ENCODE measurements at regions not wholly inside any gene's neighbourhood (a gene's known extent, or its start where the extent isn't known, plus 50 kb on each side); places are given as distances from the start of the nearest gene placed in this dataset.

DNA sequence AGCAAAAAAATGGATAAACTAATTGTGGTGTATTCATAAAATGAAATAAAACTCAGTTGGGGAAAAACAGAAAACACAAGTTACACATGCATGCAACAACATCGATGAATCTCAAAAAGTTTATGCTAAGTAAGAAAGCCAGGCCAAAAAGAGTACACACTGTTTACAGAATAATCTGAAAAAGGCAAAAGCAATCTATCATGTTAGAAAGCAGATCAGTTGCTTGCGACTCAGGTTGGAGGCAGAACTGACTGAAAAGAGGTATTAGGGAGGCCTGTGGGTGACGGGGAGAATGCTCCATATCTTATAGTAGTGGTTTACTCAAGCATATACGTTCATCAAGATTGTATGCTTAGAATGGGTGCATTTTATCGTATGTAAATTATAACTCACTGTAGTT is 119.2 kb downstream of the ARRDC3 start:
- TF ChIP-seq, protein P1, sequence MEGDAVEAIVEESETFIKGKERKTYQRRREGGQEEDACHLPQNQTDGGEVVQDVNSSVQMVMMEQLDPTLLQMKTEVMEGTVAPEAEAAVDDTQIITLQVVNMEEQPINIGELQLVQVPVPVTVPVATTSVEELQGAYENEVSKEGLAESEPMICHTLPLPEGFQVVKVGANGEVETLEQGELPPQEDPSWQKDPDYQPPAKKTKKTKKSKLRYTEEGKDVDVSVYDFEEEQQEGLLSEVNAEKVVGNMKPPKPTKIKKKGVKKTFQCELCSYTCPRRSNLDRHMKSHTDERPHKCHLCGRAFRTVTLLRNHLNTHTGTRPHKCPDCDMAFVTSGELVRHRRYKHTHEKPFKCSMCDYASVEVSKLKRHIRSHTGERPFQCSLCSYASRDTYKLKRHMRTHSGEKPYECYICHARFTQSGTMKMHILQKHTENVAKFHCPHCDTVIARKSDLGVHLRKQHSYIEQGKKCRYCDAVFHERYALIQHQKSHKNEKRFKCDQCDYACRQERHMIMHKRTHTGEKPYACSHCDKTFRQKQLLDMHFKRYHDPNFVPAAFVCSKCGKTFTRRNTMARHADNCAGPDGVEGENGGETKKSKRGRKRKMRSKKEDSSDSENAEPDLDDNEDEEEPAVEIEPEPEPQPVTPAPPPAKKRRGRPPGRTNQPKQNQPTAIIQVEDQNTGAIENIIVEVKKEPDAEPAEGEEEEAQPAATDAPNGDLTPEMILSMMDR (IDR thresholded peaks at IDR 0.05; ENCODE audit: borderline replicate concordance, extremely low read depth, insufficient read depth), result no peak
- H3K27me3 ChIP-seq (ENCODE audit: control insufficient read depth, insufficient read depth, low read length), result no peaks in the 10 kb centered on the region
- H3K9ac ChIP-seq (ENCODE audit: low read length in 3 of 3), result no peak overlapping the region
- no peaks in the 10 kb centered on the region for H3K36me3 ChIP-seq (ENCODE audit: control insufficient read depth in 2 of 3, insufficient read depth in 3 of 3, low read length in 3 of 3)
- FAIRE-seq, result no peak
- DNase-seq, result no peak
- H3K4me3 ChIP-seq (ENCODE audit: low read length in 3 of 3), result no peak overlapping the region
- H3K27ac ChIP-seq (ENCODE audit: low read depth in 2 of 2, low read length in 2 of 2), result no peak overlapping the region
- intact Hi-C loops (cut with DNase I), result no loop called here
- H3K9me3 ChIP-seq (ENCODE audit: control insufficient read depth in 2 of 3, insufficient read depth in 1 of 3, low read length in 3 of 3), result no peaks in the 10 kb centered on the region
- H3K4me1 ChIP-seq (ENCODE audit: control insufficient read depth in 2 of 3, insufficient read depth in 2 of 3, low read depth in 1 of 3, low read length in 3 of 3), result no peaks in the 10 kb centered on the region

DNA sequence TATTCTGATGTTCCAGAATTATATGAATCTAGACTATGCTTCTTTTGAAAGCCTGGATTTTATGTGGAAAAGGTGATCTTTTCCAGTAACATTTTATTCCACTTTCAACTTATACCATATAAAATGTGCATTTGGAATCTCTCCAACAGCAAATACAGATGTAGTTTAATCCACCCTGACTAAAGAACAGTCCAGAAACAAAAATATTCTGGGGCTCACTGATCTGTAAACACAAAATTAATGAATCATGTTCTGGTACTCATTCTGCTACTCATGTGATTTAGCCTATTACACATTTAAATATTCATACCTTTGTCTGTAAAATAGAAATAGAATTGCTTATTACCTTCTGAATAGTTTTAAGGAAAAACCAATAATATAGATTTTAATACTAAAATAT is 125.8 kb downstream of the ARRDC3 start:
- DNase-seq, result peak in 1 of 5 donors; percentile 4
- Histone ChIP-seq H3K27me3 (ENCODE audit: control insufficient read depth, insufficient read depth, low read length) (no peaks in the 10 kb centered on the region), H3K4me1 (ENCODE audit: control insufficient read depth in 2 of 3, insufficient read depth in 2 of 3, low read depth in 1 of 3, low read length in 3 of 3) (no peaks in the 10 kb centered on the region), H3K9ac (ENCODE audit: low read length in 3 of 3) (no peak overlapping the region), H3K36me3 (ENCODE audit: control insufficient read depth in 2 of 3, insufficient read depth in 3 of 3, low read length in 3 of 3) (no peaks in the 10 kb centered on the region), H3K9me3 (ENCODE audit: control insufficient read depth in 2 of 3, insufficient read depth in 1 of 3, low read length in 3 of 3) (no peaks in the 10 kb centered on the region), H3K27ac (ENCODE audit: low read depth in 2 of 2, low read length in 2 of 2) (no peak overlapping the region), H3K4me3 (ENCODE audit: low read length in 3 of 3) (no peak overlapping the region)
- TF ChIP-seq, protein P1 (IDR thresholded peaks at IDR 0.05; ENCODE audit: borderline replicate concordance, extremely low read depth, insufficient read depth), result no peak
- peak; percentile 52 for FAIRE-seq
- intact Hi-C loops (cut with DNase I), result no loop called here

DNA sequence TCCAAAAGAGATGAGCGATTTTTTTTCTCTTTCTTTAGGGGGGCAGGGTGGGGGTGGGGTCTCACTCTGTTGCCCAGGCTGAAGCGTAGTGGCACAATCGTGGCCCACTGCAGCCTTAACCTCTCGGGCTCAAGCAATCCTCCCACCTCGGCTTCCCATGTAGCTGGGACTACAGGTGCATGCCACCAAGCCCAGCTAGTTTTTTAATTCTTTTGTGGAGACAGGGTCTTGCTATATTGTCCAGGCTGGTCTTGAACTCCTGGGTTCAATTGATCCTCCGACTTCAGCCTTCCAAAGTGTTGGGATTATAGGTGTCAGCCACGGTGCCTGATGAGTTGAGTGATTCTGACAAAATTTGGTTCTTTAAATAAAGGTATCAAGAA is 127.0 kb downstream of the ARRDC3 start:
- no peak overlapping the region for H3K9ac ChIP-seq (ENCODE audit: low read length in 3 of 3)
- H3K27ac ChIP-seq (ENCODE audit: low read depth in 2 of 2, low read length in 2 of 2), result no peak overlapping the region
- DNase-seq (no peak), FAIRE-seq (no peak)
- no peak overlapping the region for H3K4me3 ChIP-seq (ENCODE audit: low read length in 3 of 3)
- H3K36me3 ChIP-seq (ENCODE audit: control insufficient read depth in 2 of 3, insufficient read depth in 3 of 3, low read length in 3 of 3), result no peaks in the 10 kb centered on the region
- no peaks in the 10 kb centered on the region for H3K9me3 ChIP-seq (ENCODE audit: control insufficient read depth in 2 of 3, insufficient read depth in 1 of 3, low read length in 3 of 3)
- no peaks in the 10 kb centered on the region for H3K4me1 ChIP-seq (ENCODE audit: control insufficient read depth in 2 of 3, insufficient read depth in 2 of 3, low read depth in 1 of 3, low read length in 3 of 3)
- intact Hi-C loops (cut with DNase I), result no loop called here
- TF ChIP-seq, protein P1 (IDR thresholded peaks at IDR 0.05; ENCODE audit: borderline replicate concordance, extremely low read depth, insufficient read depth), result no peak
- H3K27me3 ChIP-seq (ENCODE audit: control insufficient read depth, insufficient read depth, low read length), result no peaks in the 10 kb centered on the region

DNA sequence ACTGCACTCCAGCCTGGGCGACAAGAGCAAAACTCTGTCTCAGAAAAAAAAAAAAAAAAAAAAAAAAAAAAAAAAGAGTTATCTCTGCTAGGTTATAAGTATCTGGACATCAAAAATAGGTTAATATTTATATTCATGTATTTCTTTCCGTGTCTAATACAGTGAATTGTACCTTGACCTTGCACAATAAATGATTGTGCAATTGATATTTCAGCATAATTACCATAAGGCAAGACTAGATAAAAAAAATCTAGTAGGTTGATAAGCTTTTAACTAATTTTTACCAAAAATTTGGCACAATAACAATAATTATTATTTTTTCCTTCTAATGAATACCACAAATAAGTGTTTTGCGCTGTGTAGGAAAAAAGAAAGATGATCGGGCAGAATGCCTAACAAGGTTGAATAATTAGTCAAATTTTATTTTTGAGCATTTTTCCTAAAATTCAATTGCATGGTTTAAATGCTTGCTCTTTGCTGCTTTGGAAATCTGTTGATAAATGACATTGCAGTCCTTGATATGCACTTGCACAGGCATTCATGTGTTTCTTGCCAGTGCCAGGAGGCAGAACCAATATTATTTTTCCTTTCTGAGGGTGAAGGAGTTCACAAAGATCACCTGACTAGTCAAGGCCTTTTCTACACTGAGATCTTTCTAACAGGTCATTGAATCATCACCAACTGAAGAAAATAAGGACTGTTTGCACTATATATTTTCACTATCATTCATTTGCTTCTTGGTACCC is 127.5 kb downstream of the ARRDC3 start:
- FAIRE-seq, result no peak
- Histone ChIP-seq H3K4me3 (ENCODE audit: low read length in 3 of 3) (no peak overlapping the region), H3K4me1 (ENCODE audit: control insufficient read depth in 2 of 3, insufficient read depth in 2 of 3, low read depth in 1 of 3, low read length in 3 of 3) (no peaks in the 10 kb centered on the region), H3K27ac (ENCODE audit: low read depth in 2 of 2, low read length in 2 of 2) (no peak overlapping the region), H3K27me3 (ENCODE audit: control insufficient read depth, insufficient read depth, low read length) (no peaks in the 10 kb centered on the region), H3K36me3 (ENCODE audit: control insufficient read depth in 2 of 3, insufficient read depth in 3 of 3, low read length in 3 of 3) (no peaks in the 10 kb centered on the region), H3K9me3 (ENCODE audit: control insufficient read depth in 2 of 3, insufficient read depth in 1 of 3, low read length in 3 of 3) (no peaks in the 10 kb centered on the region), H3K9ac (ENCODE audit: low read length in 3 of 3) (no peak overlapping the region)
- intact Hi-C loops (cut with DNase I), result no loop called here
- no peak for DNase-seq
- TF ChIP-seq, protein P1 (IDR thresholded peaks at IDR 0.05; ENCODE audit: borderline replicate concordance, extremely low read depth, insufficient read depth), result no peak
